ENCODE measurements at regions not wholly inside any gene's neighbourhood (a gene's known extent, or its start where the extent isn't known, plus 50 kb on each side); places are given as distances from the start of the nearest gene placed in this dataset.
A peak's percentile ranks its signal among the peaks of the same experiment; 100 is the strongest.

DNA sequence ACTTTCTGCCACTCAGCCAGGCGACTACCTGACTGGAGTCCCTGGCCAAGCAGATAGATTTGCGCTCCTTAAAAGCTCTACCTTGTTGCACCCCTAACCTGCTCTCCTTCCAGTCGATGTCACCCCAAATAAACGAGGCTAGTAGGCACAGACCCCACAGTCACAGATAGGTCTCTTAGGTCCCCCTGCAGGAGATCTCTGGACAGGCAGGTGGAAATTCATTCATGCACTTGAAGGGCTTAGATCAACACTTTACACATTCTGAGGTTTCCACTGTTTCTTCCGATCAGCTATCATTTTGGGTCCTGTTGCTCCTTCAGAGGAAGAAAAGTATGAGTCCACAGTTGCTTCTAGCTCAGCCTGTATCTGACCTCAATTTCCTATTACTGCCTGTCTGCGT lies 272.6 kb upstream of the FMN2 start:
- H3K27me3 ChIP-seq (replicated peaks in 1 of 4; ENCODE audit: control insufficient read depth in 3 of 4, extremely low read depth in 1 of 4, insufficient read depth in 3 of 4, low read length in 3 of 4): no peaks in the 10 kb centered on the region
- DNase-seq (ENCODE audit: low read depth in 1 of 2, low spot score in 2 of 2): no peak
- TF ChIP-seq KDM5A (IDR thresholded peaks at IDR 0.05; ENCODE audit: low read length) (no peak), CEBPB (IDR thresholded peaks at IDR 0.05; ENCODE audit: low read depth, low read length) (no peak), RAD21 (IDR thresholded peaks at IDR 0.05 in 1 of 2, conservative IDR thresholded peaks at IDR 0.05 in 1 of 2; ENCODE audit: low read depth in 2 of 2, low read length in 2 of 2) (peak; percentile 81 to 89)
- TF ChIP-seq, protein P1, sequence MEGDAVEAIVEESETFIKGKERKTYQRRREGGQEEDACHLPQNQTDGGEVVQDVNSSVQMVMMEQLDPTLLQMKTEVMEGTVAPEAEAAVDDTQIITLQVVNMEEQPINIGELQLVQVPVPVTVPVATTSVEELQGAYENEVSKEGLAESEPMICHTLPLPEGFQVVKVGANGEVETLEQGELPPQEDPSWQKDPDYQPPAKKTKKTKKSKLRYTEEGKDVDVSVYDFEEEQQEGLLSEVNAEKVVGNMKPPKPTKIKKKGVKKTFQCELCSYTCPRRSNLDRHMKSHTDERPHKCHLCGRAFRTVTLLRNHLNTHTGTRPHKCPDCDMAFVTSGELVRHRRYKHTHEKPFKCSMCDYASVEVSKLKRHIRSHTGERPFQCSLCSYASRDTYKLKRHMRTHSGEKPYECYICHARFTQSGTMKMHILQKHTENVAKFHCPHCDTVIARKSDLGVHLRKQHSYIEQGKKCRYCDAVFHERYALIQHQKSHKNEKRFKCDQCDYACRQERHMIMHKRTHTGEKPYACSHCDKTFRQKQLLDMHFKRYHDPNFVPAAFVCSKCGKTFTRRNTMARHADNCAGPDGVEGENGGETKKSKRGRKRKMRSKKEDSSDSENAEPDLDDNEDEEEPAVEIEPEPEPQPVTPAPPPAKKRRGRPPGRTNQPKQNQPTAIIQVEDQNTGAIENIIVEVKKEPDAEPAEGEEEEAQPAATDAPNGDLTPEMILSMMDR (IDR thresholded peaks at IDR 0.05; ENCODE audit: control extremely low read depth in 1 of 3, insufficient read depth in 1 of 3, low read depth in 1 of 3, low read length in 3 of 3): peak; percentile 45 to 73 (median 57)
- H3K4me1 ChIP-seq (replicated peaks in 1 of 4; ENCODE audit: control insufficient read depth in 3 of 4, insufficient read depth in 4 of 4, low read length in 3 of 4): peaks cover 0 to 11% (median 7%) of the 10 kb centered on the region in 4 experiments; a peak in 5 of 7 replicates
- WGBS, 2 experiments (ENCODE audit: extremely low coverage in 1 of 2, insufficient coverage in 1 of 2, insufficient read length in 1 of 2, insufficient replicate concordance in 2 of 2, low coverage in 1 of 2, low lambda C conversion rate in 2 of 2, missing lambda C conversion rate in 1 of 2): 86% methylated on average over 6 of the region's 6 CpGs; no CpG with 5 or more reads in 1 of the 2 experiments
- no peak overlapping the region for H2BK120ac ChIP-seq (replicated peaks; ENCODE audit: low read depth, low read length)
- no peak overlapping the region for H3K4me2 ChIP-seq (ENCODE audit: insufficient read depth in 1 of 2, low read depth in 2 of 2, low read length in 2 of 2)
- no peaks in the 10 kb centered on the region for H3K23me2 ChIP-seq (ENCODE audit: low read depth, low read length)
- H3K23ac ChIP-seq (ENCODE audit: insufficient read length): no peak overlapping the region
- no peak overlapping the region for H3K4me3 ChIP-seq (ENCODE audit: extremely low read depth in 1 of 4, insufficient read depth in 2 of 4, low read depth in 3 of 4, low read length in 4 of 4)
- no peak overlapping the region for H3K14ac ChIP-seq (ENCODE audit: insufficient read length)
- CTCF ChIA-PET (ENCODE audit: partially characterized antibody): interaction anchor here (0.6 to 6.6 kb wide), 50 partner anchors 9 to 993 kb away, joined by 3 to 71 read pairs (median 4); no protein-coding TSS in a partner anchor
- H4K8ac ChIP-seq (ENCODE audit: extremely low read depth, insufficient read depth, low read length): no peak overlapping the region
- H3K27ac ChIP-seq (ENCODE audit: low read depth, low read length): no peak overlapping the region
- H4K20me1 ChIP-seq (replicated peaks in 1 of 2; ENCODE audit: control insufficient read depth in 1 of 2, insufficient read depth in 2 of 2, low read length in 2 of 2): no peaks in the 10 kb centered on the region
- H3K18ac ChIP-seq (ENCODE audit: extremely low read depth, low read length): no peak overlapping the region
- H3K79me2 ChIP-seq (ENCODE audit: control insufficient read depth in 1 of 2, insufficient read depth in 2 of 2, low read length in 2 of 2): no peaks in the 10 kb centered on the region
- peak; percentile 42 for FAIRE-seq
- POLR2A ChIA-PET (ENCODE audit: partially characterized antibody): no interaction called here
- no peak overlapping the region for H3K9ac ChIP-seq (replicated peaks in 1 of 4; ENCODE audit: extremely low read depth in 1 of 4, low read depth in 3 of 4, low read length in 3 of 4)
- H3K4ac ChIP-seq (replicated peaks; ENCODE audit: insufficient read length, low read depth, low read length): no peak overlapping the region
- no peak overlapping the region for H2BK12ac ChIP-seq (ENCODE audit: low read depth, low read length)
- H2BK15ac ChIP-seq (ENCODE audit: low read length): no peak overlapping the region
- 0 out of 2 replicates have a peak overlapping the region, but pooled peaks have one; percentile 28 for H2AK5ac ChIP-seq (ENCODE audit: low read depth, low read length)
- no peak overlapping the region for H2BK20ac ChIP-seq (ENCODE audit: low read length)
- no peaks in the 10 kb centered on the region for H3K9me3 ChIP-seq (ENCODE audit: insufficient read depth in 2 of 2, low read depth in 1 of 2, low read length in 1 of 2)
- H4K91ac ChIP-seq (replicated peaks; ENCODE audit: insufficient read length, low read length): no peak overlapping the region
- no peak overlapping the region for H4K5ac ChIP-seq (ENCODE audit: insufficient read length, low read depth, low read length)
- no peaks in the 10 kb centered on the region for H3K36me3 ChIP-seq (ENCODE audit: control insufficient read depth in 2 of 4, insufficient read depth in 4 of 4, low read length in 3 of 4)
- no peak overlapping the region for H2AFZ ChIP-seq (ENCODE audit: low read length)
- H3K56ac ChIP-seq (replicated peaks; ENCODE audit: insufficient read length, low read depth, low read length): no peak overlapping the region
- no peak overlapping the region for H2BK5ac ChIP-seq (ENCODE audit: low read depth, low read length)
- H3K79me1 ChIP-seq (ENCODE audit: low read depth, low read length): no peaks in the 10 kb centered on the region

Data from H1 (cell line).